ENCODE measurements at regions not wholly inside any gene's neighbourhood (a gene's known extent, or its start where the extent isn't known, plus 50 kb on each side); places are given as distances from the start of the nearest gene placed in this dataset.

GRCh38 chr9:73863924-73864323, 633.2 kb upstream of the RORB start:
- ATAC-seq (no peak), DNase-seq (no peak)
- Histone ChIP-seq H3K27ac (no peak overlapping the region), H3K4me1 (no peaks in the 10 kb centered on the region), H3K36me3 (no peaks in the 10 kb centered on the region), H3K9me3 (no peaks in the 10 kb centered on the region), H3K27me3 (no peaks in the 10 kb centered on the region), H3K4me3 (no peak overlapping the region)
- TF ChIP-seq POLR2A (IDR thresholded peaks at IDR 0.05) (no peak), CTCF (IDR thresholded peaks at IDR 0.05) (no peak)
- intact Hi-C loops (cut with DNase I) = no loop called here

- ATAC-seq (no peak), DNase-seq (no peak)
- H3K4me3 ChIP-seq = no peak overlapping the region
- intact Hi-C loops (cut with DNase I) = no loop called here
- no peaks in the 10 kb centered on the region for H3K4me1 ChIP-seq
- TF ChIP-seq CTCF (IDR thresholded peaks at IDR 0.05) (no peak), POLR2A (IDR thresholded peaks at IDR 0.05) (no peak)
- 71% methylated on average over 4 of the region's 4 CpGs for WGBS (ENCODE audit: insufficient coverage, low coverage, low lambda C conversion rate, missing lambda C conversion rate)
- H3K27ac ChIP-seq = no peak overlapping the region
- H3K36me3 ChIP-seq = no peaks in the 10 kb centered on the region
- no peaks in the 10 kb centered on the region for H3K9me3 ChIP-seq
- no peaks in the 10 kb centered on the region for H3K27me3 ChIP-seq
Measured at GRCh38 chr9:73866451-73866850, 630.7 kb upstream of the RORB start.

GRCh38 chr9:73869264-73869663, 627.9 kb upstream of the RORB start:
- no peaks in the 10 kb centered on the region for H3K9me3 ChIP-seq
- no peak overlapping the region for H3K27ac ChIP-seq
- intact Hi-C loops (cut with DNase I) = no loop called here
- no peak overlapping the region for H3K4me3 ChIP-seq
- 44% methylated on average over 3 of the region's 3 CpGs for WGBS (ENCODE audit: insufficient coverage, low coverage, low lambda C conversion rate, missing lambda C conversion rate)
- no peaks in the 10 kb centered on the region for H3K4me1 ChIP-seq
- TF ChIP-seq POLR2A (IDR thresholded peaks at IDR 0.05) (no peak), CTCF (IDR thresholded peaks at IDR 0.05) (no peak)
- DNase-seq = no peak
- ATAC-seq = peak in 1 of 4 donors; percentile 47
- H3K36me3 ChIP-seq = no peaks in the 10 kb centered on the region
- no peaks in the 10 kb centered on the region for H3K27me3 ChIP-seq

GRCh38 chr9:73871636-73872035, 625.5 kb upstream of the RORB start:
- 71% methylated on average over 3 of the region's 4 CpGs for WGBS (ENCODE audit: insufficient coverage, low coverage, low lambda C conversion rate, missing lambda C conversion rate)

More at GRCh38 chr9:73871636-73872035, 625.5 kb upstream of the RORB start:
- ATAC-seq (no peak), DNase-seq (no peak)
- H3K36me3 ChIP-seq = no peaks in the 10 kb centered on the region
- TF ChIP-seq CTCF (IDR thresholded peaks at IDR 0.05) = no peak
- no peak for TF ChIP-seq POLR2A (IDR thresholded peaks at IDR 0.05)
- no peaks in the 10 kb centered on the region for H3K9me3 ChIP-seq
- no peak overlapping the region for H3K27ac ChIP-seq
- intact Hi-C loops (cut with DNase I) = no loop called here
- H3K4me3 ChIP-seq = no peak overlapping the region
- no peaks in the 10 kb centered on the region for H3K27me3 ChIP-seq
- no peaks in the 10 kb centered on the region for H3K4me1 ChIP-seq
